T-helper 9 cell (primary cell): ENCODE measurements at regions not wholly inside any gene's neighbourhood (a gene's known extent, or its start where the extent isn't known, plus 50 kb on each side); places are given as distances from the start of the nearest gene placed in this dataset.

Source experiments
- DNase-seq: peaks from one replicate; pipeline ENCODE4 v3.0.0-alpha.2; 2020

- no peak for DNase-seq
These were observed 84.3 kb downstream of the TNFAIP2 start for GRCh38 chr14:103207388-103208072.

DNA sequence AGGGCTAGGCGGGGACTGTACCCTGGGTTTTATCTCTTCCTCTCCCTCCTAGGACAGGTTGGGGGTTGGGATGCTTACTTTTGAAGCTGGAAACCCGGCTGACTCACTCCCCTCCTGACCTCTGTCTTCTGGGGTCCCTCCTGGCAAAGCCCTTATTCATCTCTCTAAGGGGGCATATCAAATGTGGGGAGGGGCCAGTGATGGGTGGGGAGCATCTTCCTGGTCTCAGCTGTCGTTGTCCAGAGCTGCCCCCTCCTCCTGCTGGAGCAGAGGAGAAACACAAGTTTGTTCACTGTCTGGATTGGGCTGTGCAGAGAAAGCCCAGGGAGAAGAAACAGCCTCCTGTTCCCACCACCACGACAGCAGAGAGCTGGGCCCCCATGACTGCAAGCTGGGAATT lies 85.8 kb downstream of the TNFAIP2 start:
- no peak for DNase-seq

DNA sequence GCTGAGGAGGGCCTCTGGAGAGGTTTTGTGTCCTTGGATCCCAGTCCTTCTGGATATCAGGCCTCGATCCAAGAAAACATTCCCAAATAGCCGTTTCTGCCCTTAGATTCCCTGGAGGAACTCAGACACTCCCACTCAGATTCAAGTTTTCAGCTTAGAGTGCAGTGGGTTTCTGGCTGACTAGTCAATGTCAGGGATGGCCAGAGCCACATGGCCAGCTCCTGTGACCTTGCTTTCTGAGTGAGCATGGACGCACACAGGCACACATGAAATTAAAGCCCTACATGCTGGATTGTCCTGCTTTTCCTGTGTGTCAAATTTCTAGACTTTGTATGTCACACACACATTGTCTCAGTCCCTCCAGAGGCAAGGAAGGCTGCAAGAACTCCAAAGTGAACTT lies 86.2 kb downstream of the TNFAIP2 start:
- no peak for DNase-seq

DNA sequence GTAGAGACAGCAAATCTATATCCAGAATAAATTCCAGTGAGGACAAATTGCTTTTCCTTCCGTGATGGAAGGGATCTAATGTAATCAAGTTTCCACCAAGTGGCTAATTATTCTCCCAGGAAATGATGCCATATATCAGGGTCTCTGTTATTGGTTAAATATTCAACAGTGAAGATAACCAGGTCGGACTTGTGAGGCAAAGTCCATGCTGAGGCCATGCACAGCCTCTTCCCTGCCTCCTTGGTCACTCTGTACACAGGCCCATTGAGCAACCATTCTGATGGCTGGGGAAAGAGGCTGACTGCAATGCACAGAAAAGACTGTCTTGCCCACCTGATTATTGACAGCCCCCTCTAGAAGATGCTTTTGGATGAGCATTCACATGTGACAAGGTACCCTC lies 90.1 kb downstream of the TNFAIP2 start:
- DNase-seq = no peak

DNA sequence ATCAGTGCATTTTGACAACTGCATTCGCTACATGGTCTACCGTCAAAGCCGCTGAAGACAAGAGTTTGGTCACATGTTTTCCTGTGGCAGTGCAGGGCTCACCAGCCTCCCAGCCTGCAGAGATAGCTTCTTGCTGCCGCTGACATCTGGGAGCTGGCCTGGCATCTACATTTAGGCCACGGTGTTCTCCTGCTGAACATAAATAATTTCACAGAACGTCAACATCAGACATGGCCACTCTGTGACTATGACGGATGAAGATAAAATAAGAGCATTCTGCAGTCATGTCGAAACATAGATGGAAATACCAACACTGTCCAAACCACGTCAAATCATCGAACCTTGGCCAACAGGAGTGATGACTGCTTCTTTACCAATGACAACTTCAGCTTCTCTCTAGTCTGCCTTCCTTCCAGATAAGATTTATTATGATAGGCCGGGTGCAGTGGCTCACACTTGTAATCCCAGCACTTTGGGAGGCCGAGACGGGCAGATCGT lies 91.2 kb downstream of the TNFAIP2 start:
- no peak for DNase-seq

DNA sequence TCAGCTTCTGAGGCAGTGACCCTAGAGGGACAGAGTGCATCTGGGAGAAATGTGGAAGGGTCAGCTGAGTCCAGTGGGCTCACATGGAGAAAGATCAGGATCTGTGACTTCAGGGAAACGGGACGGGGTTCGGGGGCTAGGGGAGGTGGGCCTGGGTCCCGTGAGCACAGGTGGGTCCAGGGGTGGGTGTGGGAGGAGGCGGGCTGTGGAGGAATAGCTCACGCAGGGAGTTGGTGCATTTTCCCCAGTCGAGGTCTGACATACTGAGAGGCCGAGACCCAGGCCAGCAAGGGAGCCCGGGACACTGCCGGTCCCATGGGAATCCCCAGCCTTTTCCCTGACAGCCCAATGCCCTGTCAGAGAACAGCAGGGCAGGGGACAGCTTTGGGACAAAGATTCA lies 93.1 kb downstream of the TNFAIP2 start:
- DNase-seq = no peak

GRCh38 chr14:103216857-103217256 lies 93.6 kb downstream of the TNFAIP2 start:
- no peak for DNase-seq

- DNase-seq = no peak
These were observed 94.3 kb downstream of the TNFAIP2 start for GRCh38 chr14:103217538-103217937.

DNA sequence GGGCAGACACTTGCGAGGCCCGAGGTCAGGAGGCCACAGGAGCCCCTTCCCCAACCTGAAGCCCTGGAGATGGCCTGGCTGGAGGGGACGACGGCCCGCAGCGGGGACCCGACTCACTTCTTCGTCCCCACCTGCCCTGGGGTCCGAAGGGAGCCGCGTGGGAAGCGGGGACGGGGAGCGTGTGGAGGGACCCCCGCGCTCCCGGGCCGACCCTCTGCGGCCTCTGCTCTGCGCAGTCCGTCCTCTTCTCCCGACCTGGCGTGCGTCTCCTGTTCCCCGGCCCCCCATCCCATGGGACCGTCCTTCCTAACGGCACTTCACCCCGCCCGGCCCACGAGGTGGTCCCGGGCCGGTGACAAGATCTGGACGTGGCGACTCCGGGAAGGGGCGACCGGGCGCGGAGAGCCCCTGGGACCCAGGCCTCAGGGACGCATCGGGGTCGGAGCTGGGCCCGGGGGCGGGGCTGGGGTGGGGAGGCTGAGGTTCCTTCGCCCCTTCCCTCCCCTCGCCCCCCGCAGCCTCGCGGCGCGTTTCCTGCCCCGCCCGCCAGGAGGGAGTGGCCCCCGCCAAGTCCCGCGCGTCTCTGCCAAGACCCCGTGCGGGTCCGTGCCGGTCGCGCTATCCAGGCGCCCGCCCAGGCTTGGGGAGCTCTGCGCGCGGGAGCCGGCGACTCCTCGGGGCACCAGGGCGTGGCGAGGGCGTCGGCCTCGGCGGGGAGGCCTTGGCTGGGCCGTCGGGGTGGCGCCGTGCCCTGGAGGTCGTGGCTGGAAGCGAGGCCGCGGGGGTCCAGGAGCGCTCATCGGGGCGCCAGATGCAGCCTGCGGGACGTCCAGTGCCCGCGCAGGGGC lies 97.1 kb downstream of the TNFAIP2 start:
- DNase-seq = no peak

GRCh38 chr14:103220982-103221641 lies 97.9 kb downstream of the TNFAIP2 start:
- DNase-seq = no peak

DNA sequence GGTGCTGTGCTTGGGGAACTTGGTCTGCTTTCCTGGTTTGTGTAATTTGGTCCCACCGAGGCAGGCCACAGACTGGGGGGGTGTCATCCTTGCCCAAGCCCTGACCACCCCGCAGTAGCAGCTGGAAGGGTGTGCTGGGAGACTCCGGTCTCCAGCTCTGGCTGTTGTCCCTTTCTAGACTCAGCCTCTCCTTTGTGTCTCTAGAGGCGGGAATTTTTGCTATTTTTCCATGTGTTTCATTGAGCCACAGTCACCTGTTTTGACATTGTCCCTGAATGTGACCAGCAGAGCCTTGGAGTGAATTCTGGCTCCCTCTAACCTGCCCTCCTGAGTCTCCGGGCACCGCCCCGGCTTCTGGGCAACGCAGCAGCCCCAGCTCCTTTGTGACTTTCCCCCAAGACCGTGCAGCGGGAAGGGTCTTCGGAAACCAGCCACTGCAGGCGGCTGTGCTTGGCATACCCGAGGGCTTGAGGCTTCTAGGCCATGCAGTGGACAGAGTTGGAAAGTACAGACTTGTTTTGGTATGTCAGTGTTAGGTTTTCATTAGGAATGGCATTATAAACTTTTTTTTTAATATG lies 98.6 kb downstream of the TNFAIP2 start:
- no peak for DNase-seq

DNA sequence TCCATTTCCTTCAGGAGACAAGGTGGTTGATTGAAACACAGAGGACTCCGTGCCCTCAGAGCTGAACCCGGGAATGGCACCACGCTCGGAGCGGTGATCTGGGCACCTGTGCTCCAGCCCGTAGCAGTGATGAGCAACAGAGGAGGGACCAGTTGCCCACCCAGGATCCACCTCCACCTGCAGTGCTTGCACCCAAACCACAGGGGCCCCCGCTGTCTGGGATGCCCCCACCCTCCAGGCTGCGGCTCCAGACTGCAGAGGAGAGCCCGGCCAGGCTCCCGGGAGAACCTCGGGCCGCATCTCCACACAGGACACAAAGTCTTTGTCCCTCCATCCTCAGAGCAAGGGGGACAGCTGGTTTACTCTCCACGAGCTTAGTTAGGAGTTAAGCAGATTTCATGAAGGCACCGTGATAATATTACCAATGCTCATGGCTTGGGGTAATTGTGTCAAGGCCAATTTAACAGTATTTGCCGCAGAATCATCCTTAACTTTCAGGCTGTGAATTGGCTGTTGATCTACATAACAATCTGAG lies 100.6 kb downstream of the TNFAIP2 start:
- no peak for DNase-seq

DNA sequence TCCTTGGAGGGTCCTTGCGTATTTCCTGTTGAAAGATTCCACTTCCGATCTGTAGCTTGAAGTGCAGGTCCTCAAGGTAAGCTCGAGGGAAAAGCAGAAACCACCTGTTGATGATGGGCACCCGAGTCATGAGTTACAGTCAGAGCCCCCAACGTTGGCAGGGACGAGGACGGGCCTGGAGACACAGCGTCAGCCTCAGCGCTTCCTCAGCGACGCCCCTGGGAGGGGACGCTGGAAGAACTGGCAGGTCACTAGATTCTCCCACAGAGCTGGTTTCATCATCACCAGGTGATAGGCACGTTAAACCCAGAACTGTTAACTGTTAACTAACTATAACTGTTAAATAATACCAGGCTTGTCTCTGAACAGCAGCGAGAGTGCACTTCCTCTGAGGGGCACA lies 101.8 kb downstream of the TNFAIP2 start:
- DNase-seq = no peak

DNA sequence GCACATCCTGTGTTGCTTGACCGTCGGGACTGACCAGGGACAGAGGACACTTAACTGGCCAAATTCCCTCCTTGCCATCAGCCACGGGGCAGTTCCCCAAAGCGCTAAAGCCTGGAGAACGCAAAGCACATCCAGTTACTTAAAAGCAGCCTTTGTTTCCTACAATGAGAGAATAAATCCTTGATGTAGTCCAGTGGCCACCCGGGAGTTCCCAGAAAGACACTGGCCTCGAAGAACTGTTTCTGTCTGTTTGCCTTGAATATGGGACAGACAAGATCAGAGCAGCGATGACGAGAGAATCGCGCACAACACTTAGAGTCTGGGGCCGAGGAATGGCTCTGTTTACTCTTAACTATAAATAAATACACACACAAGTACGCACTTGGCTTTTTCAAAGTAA lies 102.2 kb downstream of the TNFAIP2 start:
- DNase-seq = no peak

DNA sequence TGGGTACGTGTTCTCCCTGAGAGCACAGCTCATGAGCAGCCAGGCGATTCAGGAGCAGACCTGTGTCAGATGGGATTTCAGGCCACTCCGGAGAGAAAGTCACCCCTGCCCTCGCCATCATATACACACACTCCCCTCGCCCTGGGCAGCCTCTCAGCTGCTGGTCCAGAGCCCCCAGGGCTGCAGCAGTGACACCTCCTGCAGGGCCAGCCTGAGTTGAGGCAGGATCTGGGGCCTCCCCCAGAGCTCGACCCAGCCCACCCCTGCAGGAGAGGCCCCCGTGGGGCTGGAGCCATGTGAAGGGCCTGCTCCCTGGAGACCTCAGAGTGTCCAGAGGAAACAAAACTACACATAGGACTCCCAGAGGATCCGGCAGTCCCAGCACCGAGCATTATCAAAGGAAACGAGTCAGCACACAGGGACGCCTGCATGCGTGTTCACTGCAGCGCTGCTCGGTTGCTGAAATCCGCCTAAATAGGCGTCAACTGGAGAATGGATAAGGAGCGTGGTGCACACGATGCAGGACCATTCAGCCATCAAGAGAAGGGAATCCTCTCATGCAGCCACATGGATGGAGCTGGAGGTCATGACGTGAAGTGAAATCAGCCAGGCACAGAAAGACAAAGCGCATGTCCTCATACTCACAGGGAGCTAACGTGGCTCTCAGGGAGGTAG lies 104.0 kb downstream of the TNFAIP2 start:
- DNase-seq = no peak

DNA sequence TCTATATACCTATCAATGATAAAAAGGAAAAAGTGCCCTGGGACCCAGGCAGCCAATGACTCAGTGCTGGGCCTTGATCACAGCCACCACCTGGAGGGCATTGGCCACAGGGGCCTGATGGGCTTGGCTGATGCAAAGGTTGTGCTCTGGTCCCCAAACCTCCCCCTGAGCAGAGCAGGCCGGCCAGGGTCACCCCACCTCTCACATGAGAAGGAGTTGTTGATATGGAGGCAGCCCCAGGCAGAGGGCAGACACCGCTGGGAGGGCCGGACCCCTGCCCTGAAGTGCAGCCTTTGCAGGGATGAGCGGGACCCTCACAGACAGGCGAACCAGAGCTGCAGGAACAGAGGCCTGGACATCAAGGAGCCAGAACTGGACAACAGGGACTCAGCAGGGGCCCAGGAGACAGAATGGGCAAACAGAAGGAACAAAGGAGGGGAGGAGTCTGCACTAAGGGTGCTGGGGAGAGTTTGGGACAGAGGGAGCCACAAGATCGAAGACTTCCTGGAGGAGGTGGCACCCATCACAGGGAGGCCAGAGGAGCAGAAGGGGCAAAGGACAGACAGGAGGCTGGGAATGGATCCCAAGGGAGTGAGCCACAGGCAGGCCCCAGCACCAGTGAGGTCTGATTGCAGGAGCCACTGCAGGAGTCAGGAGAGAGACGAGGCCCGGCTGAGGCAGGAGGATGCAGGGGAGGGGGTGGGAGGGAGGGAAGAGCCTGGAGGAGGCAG lies 105.0 kb downstream of the TNFAIP2 start:
- no peak for DNase-seq

- no peak for DNase-seq
These were observed 105.2 kb upstream of the EIF5 start for GRCh38 chr14:103228866-103229265.

GRCh38 chr14:103230021-103230420 lies 104.0 kb upstream of the EIF5 start:
- DNase-seq = no peak

DNA sequence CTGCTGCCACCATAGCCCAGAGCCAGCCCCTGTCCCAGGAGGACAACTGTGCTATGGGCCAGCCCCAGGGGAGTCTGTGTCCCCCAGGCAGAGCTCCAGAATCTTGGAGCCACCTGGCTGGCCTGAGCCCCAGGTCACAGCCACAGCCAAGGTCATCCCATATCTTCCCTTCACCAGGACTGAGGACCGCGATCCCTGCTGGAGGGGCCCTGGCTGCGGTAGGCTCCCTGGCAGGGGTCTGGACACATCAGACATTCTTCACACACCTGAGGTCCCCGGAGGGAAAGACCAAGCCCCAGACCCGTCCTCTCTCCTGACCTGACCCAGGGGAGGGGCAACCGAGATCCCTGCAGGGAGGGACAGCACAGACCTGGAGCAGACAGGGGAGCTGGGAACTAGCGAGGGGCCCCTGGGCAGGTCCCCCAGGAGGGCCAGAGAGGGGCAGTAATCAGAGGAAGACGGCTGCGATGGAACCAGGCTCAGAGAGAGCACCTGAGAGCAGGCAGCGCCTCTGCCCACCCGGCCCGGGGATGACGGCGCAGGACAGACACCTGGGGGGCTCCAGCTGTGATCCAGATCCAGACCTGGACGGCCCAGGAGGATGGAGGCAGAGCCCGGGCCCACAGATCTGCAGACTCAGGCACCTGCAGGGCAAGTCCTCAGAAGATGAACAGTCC lies 103.2 kb upstream of the EIF5 start:
- DNase-seq = no peak

DNA sequence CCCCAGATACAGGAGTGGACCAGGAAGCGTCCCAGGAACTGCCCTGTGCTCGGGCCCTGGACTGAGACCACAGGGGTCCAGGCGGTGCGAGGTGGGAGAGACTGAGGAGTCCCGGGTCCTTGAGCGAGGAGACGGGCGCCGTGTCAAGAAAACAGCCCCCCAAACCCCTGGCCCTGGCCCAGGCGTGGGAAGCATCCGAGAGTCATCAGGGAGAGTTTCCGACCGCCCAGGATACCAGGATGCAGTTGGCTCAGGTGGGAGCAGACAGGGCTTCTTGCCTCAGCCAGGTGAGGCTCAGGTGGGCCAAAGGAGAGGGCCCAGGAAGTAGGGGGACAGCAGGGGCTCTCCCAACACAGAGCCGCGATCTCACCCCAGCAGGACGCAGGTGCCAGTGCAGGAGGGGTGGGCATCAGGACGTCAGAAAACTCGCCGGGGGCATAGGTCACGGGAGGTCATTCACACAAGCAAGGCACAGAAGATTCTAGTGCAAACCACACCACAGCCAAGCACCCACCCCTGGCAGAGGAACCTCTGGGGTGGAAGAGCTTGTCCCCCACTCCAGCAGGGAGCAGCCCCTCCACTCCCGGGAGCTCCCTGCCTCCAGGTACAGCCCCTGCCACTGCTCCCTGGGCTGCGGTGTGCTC lies 102.5 kb upstream of the EIF5 start:
- DNase-seq = no peak
